OCI-LY1 (cell line): ENCODE measurements at regions not wholly inside any gene's neighbourhood (a gene's known extent, or its start where the extent isn't known, plus 50 kb on each side); places are given as distances from the start of the nearest gene placed in this dataset.

Experiments used
- H2AFZ ChIP-seq: fragments of 200-600 bp; sonication (generic), shearing (Covaris generic); 2 replicates; pipeline ENCODE4 v1.6.0; 2014; ENCODE audit warnings: antibody characterized with exemption, mild to moderate bottlenecking, low read length
- H3F3A ChIP-seq: fragments of 200-600 bp; sonication (generic), shearing (Covaris generic); 2 replicates; pipeline ENCODE4 v1.6.0; 2014; ENCODE audit warnings: mild to moderate bottlenecking, antibody characterized with exemption, low read length, moderate library complexity; ENCODE audit not compliant: insufficient read depth
- H3K27ac ChIP-seq: fragments of 200-600 bp; sonication (generic); 2 replicates; pipeline ENCODE4 v1.5.1; 2014; ENCODE audit warnings: low read length, mixed run types, mild to moderate bottlenecking, low read depth; ENCODE audit not compliant: poor library complexity, severe bottlenecking
- H3K27me3 ChIP-seq: fragments of 200-600 bp; sonication (generic); 2 replicates; pipeline ENCODE4 v1.6.0; 2014; ENCODE audit warnings: antibody characterized with exemption, mild to moderate bottlenecking, low read length, moderate library complexity; ENCODE audit not compliant: insufficient read depth
- H3K36me3 ChIP-seq: fragments of 200-600 bp; sonication (generic); 2 replicates; pipeline ENCODE4 v1.6.1; 2014; ENCODE audit warnings: mild to moderate bottlenecking, antibody characterized with exemption, low read length, moderate library complexity, mixed read lengths; ENCODE audit not compliant: insufficient read depth
- H3K4me1 ChIP-seq: fragments of 200-600 bp; sonication (generic); 2 replicates; pipeline ENCODE4 v1.5.1; 2014; ENCODE audit warnings: mild to moderate bottlenecking, low read length, moderate library complexity; ENCODE audit not compliant: insufficient read depth, severe bottlenecking
- H3K4me2 ChIP-seq: fragments of 200-600 bp; sonication (generic), shearing (Covaris generic); 2 replicates; pipeline ENCODE4 v1.6.1; 2014; ENCODE audit warnings: low read length
- H3K4me3 ChIP-seq: fragments of 200-600 bp; sonication (generic); 2 replicates; pipeline ENCODE4 v1.5.1; 2014; ENCODE audit warnings: low read length, low read depth, mild to moderate bottlenecking, mixed read lengths; ENCODE audit not compliant: poor library complexity, severe bottlenecking
- H3K79me2 ChIP-seq: fragments of 200-600 bp; shearing (Covaris generic); 2 replicates; pipeline ENCODE4 v1.6.1; 2016; ENCODE audit warnings: mixed run types, low read length, mixed read lengths; ENCODE audit not compliant: insufficient read depth
- H3K9ac ChIP-seq: fragments of 200-600 bp; sonication (generic), shearing (Covaris generic); 2 replicates; pipeline ENCODE4 v1.6.1; 2014; ENCODE audit warnings: mild to moderate bottlenecking, low read length, mixed read lengths
- H3K9me2 ChIP-seq: fragments of 200-600 bp; sonication (generic), shearing (Covaris generic); 2 replicates; pipeline ENCODE4 v1.6.1; 2014; ENCODE audit warnings: low read depth, mild to moderate bottlenecking, low read length, mixed read lengths
- H3K9me3 ChIP-seq: fragments of 200-600 bp; shearing (Covaris generic); 2 replicates; pipeline ENCODE4 v1.6.1; 2014; ENCODE audit warnings: low read length, mixed read lengths
- H4K20me1 ChIP-seq: fragments of 200-600 bp; sonication (generic), shearing (Covaris generic); 2 replicates; pipeline ENCODE4 v1.6.0; 2016; ENCODE audit warnings: mild to moderate bottlenecking, low read length; ENCODE audit not compliant: insufficient read depth
- EZH2 ChIP-seq: fragments of 200-600 bp; sonication (generic), shearing (Covaris generic); IDR thresholded peaks from 2 replicates; pipeline ENCODE4 v1.8.0; 2017; ENCODE audit warnings: borderline replicate concordance, mixed run types, mild to moderate bottlenecking, antibody characterized with exemption, low read length, moderate library complexity, mixed read lengths
- TF ChIP-seq, protein P1 (sequence below): fragments of 200-600 bp; sonication (generic), shearing (Covaris generic); IDR thresholded peaks from 2 replicates; pipeline ENCODE4 v1.5.1; 2017; ENCODE audit warnings: mild to moderate bottlenecking, antibody characterized with exemption, low read length, moderate library complexity, mixed read lengths

DNA sequence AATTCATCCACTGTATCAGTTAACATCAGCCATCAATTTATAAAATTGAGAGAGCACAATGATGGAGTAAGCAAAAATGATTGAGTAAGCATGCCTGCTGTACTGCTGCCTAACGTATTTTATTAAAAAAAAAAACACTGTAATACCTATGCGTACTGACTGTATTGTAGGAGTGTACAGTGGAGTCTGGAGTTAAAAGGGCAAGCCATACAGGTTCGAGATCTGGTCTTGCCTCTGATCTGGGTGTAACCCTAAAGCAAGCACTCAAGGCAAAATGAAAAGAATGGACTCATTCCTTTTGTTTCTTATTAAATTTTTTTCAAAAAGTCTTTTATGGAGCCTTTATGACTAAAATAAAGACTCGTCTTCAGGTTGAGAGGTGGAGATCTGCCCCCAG, 894.2 kb upstream of the INTU start:
- no peaks in the 10 kb centered on the region for H3F3A ChIP-seq

DNA sequence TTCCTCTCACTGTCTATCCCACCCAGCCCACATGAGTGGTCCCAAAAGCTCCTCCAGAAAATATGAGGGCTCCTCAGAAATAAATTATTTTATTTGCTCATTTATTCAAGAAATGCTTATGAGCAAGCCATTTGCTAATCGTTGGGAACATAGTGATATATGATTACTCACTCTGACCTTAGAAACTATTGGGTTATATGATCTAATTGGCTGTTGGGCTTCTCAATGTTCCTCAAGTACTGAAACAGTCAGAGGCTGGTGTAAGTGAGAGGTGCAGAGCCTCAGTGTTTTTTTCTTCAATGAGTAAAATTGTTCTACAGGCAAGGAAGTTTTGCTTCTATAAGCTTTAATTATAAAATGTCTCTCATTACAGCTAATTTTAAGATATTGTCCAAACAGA, 893.8 kb upstream of the INTU start:
- Histone ChIP-seq H4K20me1 (no peaks in the 10 kb centered on the region), H3F3A (no peaks in the 10 kb centered on the region), H2AFZ (no peak overlapping the region), H3K4me3 (no peak overlapping the region), H3K27me3 (no peaks in the 10 kb centered on the region), H3K4me1 (no peaks in the 10 kb centered on the region), H3K27ac (no peak overlapping the region), H3K36me3 (no peaks in the 10 kb centered on the region), H3K79me2 (no peaks in the 10 kb centered on the region), H3K9me2 (no peaks in the 10 kb centered on the region), H3K4me2 (no peak overlapping the region), H3K9ac (no peak overlapping the region), H3K9me3 (no peaks in the 10 kb centered on the region)
- TF ChIP-seq, protein P1, sequence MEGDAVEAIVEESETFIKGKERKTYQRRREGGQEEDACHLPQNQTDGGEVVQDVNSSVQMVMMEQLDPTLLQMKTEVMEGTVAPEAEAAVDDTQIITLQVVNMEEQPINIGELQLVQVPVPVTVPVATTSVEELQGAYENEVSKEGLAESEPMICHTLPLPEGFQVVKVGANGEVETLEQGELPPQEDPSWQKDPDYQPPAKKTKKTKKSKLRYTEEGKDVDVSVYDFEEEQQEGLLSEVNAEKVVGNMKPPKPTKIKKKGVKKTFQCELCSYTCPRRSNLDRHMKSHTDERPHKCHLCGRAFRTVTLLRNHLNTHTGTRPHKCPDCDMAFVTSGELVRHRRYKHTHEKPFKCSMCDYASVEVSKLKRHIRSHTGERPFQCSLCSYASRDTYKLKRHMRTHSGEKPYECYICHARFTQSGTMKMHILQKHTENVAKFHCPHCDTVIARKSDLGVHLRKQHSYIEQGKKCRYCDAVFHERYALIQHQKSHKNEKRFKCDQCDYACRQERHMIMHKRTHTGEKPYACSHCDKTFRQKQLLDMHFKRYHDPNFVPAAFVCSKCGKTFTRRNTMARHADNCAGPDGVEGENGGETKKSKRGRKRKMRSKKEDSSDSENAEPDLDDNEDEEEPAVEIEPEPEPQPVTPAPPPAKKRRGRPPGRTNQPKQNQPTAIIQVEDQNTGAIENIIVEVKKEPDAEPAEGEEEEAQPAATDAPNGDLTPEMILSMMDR: no peak
- no peak for TF ChIP-seq EZH2

More for the DNA sequence above, 894.2 kb upstream of the INTU start:
- no peaks in the 10 kb centered on the region for H3K36me3 ChIP-seq
- no peak overlapping the region for H2AFZ ChIP-seq
- no peak overlapping the region for H3K4me3 ChIP-seq
- H3K4me2 ChIP-seq: no peak overlapping the region
- H3K9ac ChIP-seq: no peak overlapping the region
- no peaks in the 10 kb centered on the region for H3K9me2 ChIP-seq
- H3K27me3 ChIP-seq: no peaks in the 10 kb centered on the region
- no peaks in the 10 kb centered on the region for H3K79me2 ChIP-seq
- no peaks in the 10 kb centered on the region for H3K4me1 ChIP-seq
- no peaks in the 10 kb centered on the region for H4K20me1 ChIP-seq
- no peaks in the 10 kb centered on the region for H3K9me3 ChIP-seq
- no peak for TF ChIP-seq EZH2
- TF ChIP-seq, protein P1: no peak
- H3K27ac ChIP-seq: no peak overlapping the region

DNA sequence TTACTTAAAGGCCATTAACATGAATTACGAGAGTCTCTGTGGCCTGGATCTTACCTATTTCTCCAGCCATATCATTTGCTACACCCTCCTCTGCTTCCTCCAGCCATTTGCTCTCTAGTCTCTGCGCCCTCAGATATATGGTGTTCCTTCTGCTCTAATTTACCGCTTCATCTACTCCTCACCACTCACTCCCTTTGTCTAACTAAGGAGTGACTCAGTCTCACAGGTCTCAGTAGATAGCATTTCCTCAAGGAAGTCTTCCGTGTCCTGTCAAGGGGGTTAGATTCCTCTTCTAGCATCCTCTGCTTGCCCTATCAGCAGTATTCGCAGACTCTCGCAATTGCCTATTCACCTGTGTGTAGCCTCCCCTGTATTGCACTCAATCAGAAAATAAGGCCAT, 892.1 kb upstream of the INTU start:
- H3K4me1 ChIP-seq: no peaks in the 10 kb centered on the region
- no peaks in the 10 kb centered on the region for H3K36me3 ChIP-seq
- no peaks in the 10 kb centered on the region for H3K79me2 ChIP-seq
- no peaks in the 10 kb centered on the region for H3F3A ChIP-seq
- no peaks in the 10 kb centered on the region for H4K20me1 ChIP-seq
- no peaks in the 10 kb centered on the region for H3K27me3 ChIP-seq
- no peak overlapping the region for H3K27ac ChIP-seq
- no peaks in the 10 kb centered on the region for H3K9me2 ChIP-seq
- H3K9me3 ChIP-seq: no peaks in the 10 kb centered on the region
- no peak overlapping the region for H2AFZ ChIP-seq
- no peak overlapping the region for H3K4me3 ChIP-seq
- H3K4me2 ChIP-seq: no peak overlapping the region
- no peak overlapping the region for H3K9ac ChIP-seq
- TF ChIP-seq, protein P1: no peak
- no peak for TF ChIP-seq EZH2
